ENCODE measurements at regions not wholly inside any gene's neighbourhood (a gene's known extent, or its start where the extent isn't known, plus 50 kb on each side); places are given as distances from the start of the nearest gene placed in this dataset.

- TF ChIP-seq CTCF (IDR thresholded peaks at IDR 0.05), result no peak
- intact Hi-C loops (cut with DNase I), result no loop called here
- Histone ChIP-seq H3K36me3 (no peaks in the 10 kb centered on the region), H3K27me3 (no peaks in the 10 kb centered on the region), H3K4me3 (no peak overlapping the region), H3K9me3 (no peaks in the 10 kb centered on the region), H3K4me1 (no peaks in the 10 kb centered on the region), H3K27ac (no peak overlapping the region)
- ATAC-seq (no peak), DNase-seq (no peak)
Observed at GRCh38 chr1:72442262-72442661, 159.9 kb upstream of the NEGR1 start.

GRCh38 chr1:72439036-72439435 is 156.7 kb upstream of the NEGR1 start:
- Histone ChIP-seq H3K27me3 (no peaks in the 10 kb centered on the region), H3K4me1 (no peaks in the 10 kb centered on the region), H3K27ac (no peak overlapping the region), H3K9me3 (no peaks in the 10 kb centered on the region), H3K4me3 (no peak overlapping the region), H3K36me3 (no peaks in the 10 kb centered on the region)
- ATAC-seq, result no peak
- no peak for TF ChIP-seq CTCF (IDR thresholded peaks at IDR 0.05)
- intact Hi-C loops (cut with DNase I), result no loop called here
- DNase-seq, result no peak

- TF ChIP-seq CTCF (IDR thresholded peaks at IDR 0.05), result no peak
- Histone ChIP-seq H3K4me3 (no peak overlapping the region), H3K36me3 (no peaks in the 10 kb centered on the region), H3K27ac (no peak overlapping the region), H3K9me3 (no peaks in the 10 kb centered on the region), H3K27me3 (no peaks in the 10 kb centered on the region), H3K4me1 (no peaks in the 10 kb centered on the region)
- DNase-seq (no peak), ATAC-seq (no peak)
- intact Hi-C loops (cut with DNase I), result no loop called here
Observed at GRCh38 chr1:72438270-72438669, 155.9 kb upstream of the NEGR1 start.

GRCh38 chr1:72435025-72435424 is 152.7 kb upstream of the NEGR1 start:
- H3K36me3 ChIP-seq, result no peaks in the 10 kb centered on the region
- intact Hi-C loops (cut with DNase I), result no loop called here
- H3K4me1 ChIP-seq, result no peaks in the 10 kb centered on the region
- DNase-seq (no peak), ATAC-seq (no peak)
- H3K27ac ChIP-seq, result no peak overlapping the region
- H3K27me3 ChIP-seq, result no peaks in the 10 kb centered on the region
- TF ChIP-seq CTCF (IDR thresholded peaks at IDR 0.05), result no peak
- no peaks in the 10 kb centered on the region for H3K9me3 ChIP-seq
- no peak overlapping the region for H3K4me3 ChIP-seq

GRCh38 chr1:72434070-72434469 is 151.7 kb upstream of the NEGR1 start:
- Histone ChIP-seq H3K36me3 (no peaks in the 10 kb centered on the region), H3K27me3 (no peaks in the 10 kb centered on the region), H3K27ac (no peak overlapping the region), H3K4me3 (no peak overlapping the region), H3K4me1 (no peaks in the 10 kb centered on the region), H3K9me3 (no peaks in the 10 kb centered on the region)
- DNase-seq, result no peak
- no peak for ATAC-seq
- no peak for TF ChIP-seq CTCF (IDR thresholded peaks at IDR 0.05)
- intact Hi-C loops (cut with DNase I), result no loop called here

GRCh38 chr1:72433591-72433990 is 151.3 kb upstream of the NEGR1 start:
- ATAC-seq, result no peak
- no peaks in the 10 kb centered on the region for H3K9me3 ChIP-seq
- H3K4me1 ChIP-seq, result no peaks in the 10 kb centered on the region
- no peak for DNase-seq
- no peak overlapping the region for H3K4me3 ChIP-seq
- H3K27ac ChIP-seq, result no peak overlapping the region
- no peaks in the 10 kb centered on the region for H3K27me3 ChIP-seq
- TF ChIP-seq CTCF (IDR thresholded peaks at IDR 0.05), result no peak
- intact Hi-C loops (cut with DNase I), result no loop called here
- H3K36me3 ChIP-seq, result no peaks in the 10 kb centered on the region
